NT2/D1 (cell line): ENCODE measurements at regions not wholly inside any gene's neighbourhood (a gene's known extent, or its start where the extent isn't known, plus 50 kb on each side); places are given as distances from the start of the nearest gene placed in this dataset.

Experiments used
- SUZ12 ChIP-seq: IDR thresholded peaks from 2 replicates; pipeline ENCODE4 v1.6.1; 2011; ENCODE audit not compliant: insufficient read length, insufficient read depth; ENCODE audit errors: extremely low read depth
- YY1 ChIP-seq: IDR thresholded peaks from 2 replicates; pipeline ENCODE4 v1.6.1; 2011; ENCODE audit not compliant: insufficient read length, insufficient read depth

DNA sequence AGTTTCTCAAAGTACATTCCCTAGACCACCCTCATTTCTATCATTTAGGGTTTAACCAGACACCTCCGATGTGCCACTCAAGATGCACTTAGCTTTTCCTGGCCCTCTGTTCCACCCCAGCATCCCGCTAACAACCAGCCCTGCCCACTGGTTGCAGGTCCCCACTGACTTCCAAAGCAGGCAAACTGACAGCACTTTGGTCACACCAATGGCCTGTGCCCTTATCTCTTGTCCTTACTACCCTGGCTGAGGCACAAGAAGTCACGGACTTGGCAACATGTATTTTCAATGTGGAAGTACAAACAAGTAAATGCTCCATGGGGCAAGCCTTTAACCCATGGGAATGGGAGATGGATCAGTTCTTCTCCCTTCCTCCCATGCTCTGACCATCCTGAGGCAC, 357.1 kb downstream of the OMA1 start:
- no peak for TF ChIP-seq YY1
- TF ChIP-seq SUZ12: no peak
